Testis (tissue), 2 donors: ENCODE measurements at regions not wholly inside any gene's neighbourhood (a gene's known extent, or its start where the extent isn't known, plus 50 kb on each side); places are given as distances from the start of the nearest gene placed in this dataset.

Experiments
- CTCF ChIP-seq, 3 experiments: fragments of 450-650 bp in 2 of 3; fragments of 200-600 bp in 1 of 3; sonication (generic) in 1 of 3; IDR thresholded peaks; one replicate each; pipeline ENCODE4 v1.5.1; 2016 to 2019; ENCODE audit warnings: antibody characterized with exemption in 3 of 3, mild to moderate bottlenecking in 2 of 3, moderate library complexity in 1 of 3
- POLR2A ChIP-seq: fragments of 450-650 bp; IDR thresholded peaks from one replicate; pipeline ENCODE4 v1.6.1; 2017; ENCODE audit warnings: antibody characterized with exemption, mild to moderate bottlenecking, moderate library complexity

DNA sequence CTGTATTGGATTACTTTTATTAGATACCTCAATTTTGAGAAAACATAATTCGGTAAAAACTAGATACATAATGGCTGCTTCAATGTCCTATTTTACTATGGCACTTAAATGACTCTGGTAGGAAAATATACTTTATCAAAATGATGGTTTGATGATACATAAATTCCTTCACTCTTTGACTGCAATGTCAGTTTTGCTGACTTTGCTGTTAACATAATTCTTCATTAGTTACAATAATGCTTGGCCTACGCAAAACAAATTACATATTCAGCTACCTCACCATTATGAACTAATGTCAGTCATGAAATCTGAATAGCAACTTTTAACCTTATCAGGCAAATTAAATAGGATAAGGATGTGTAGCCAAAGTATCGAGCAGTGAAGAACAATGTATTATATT is 1364.7 kb downstream of the KCNT2 start:
- TF ChIP-seq CTCF (IDR thresholded peaks at IDR 0.05) (no peak), POLR2A (no peak)
